Right lobe of liver (tissue), 4 donors: ENCODE measurements at regions not wholly inside any gene's neighbourhood (a gene's known extent, or its start where the extent isn't known, plus 50 kb on each side); places are given as distances from the start of the nearest gene placed in this dataset.

ENCODE experiments used
- CTCF ChIP-seq, 4 donors: fragments of 200-600 bp in 3 of 4; fragments of 450-650 bp in 1 of 4; IDR thresholded peaks; one replicate each; pipeline versions ENCODE4 v1.5.1 to v1.8.0; 2016 to 2022; ENCODE audit warnings: antibody characterized with exemption in 4 of 4, mild to moderate bottlenecking in 2 of 4
- POLR2A ChIP-seq: fragments of 450-650 bp; IDR thresholded peaks from one replicate; pipeline ENCODE4 v1.6.1; 2017; ENCODE audit warnings: antibody characterized with exemption, mild to moderate bottlenecking
- donor health status: DM: no; HTN: no; CAD: no.
- donor health status: DM: no; HTN: no; CAD: no.
- donor health status: DM: no; HTN: yes; CAD: no.

- no peak for TF ChIP-seq CTCF (IDR thresholded peaks at IDR 0.05)
- TF ChIP-seq POLR2A = no peak
Measured at GRCh38 chr7:53306846-53307245, 271.4 kb downstream of the POM121L12 start.
